Heart left ventricle (tissue), 16 donors: ENCODE measurements at regions not wholly inside any gene's neighbourhood (a gene's known extent, or its start where the extent isn't known, plus 50 kb on each side); places are given as distances from the start of the nearest gene placed in this dataset.
"Not testable (repeated sequence)": the region's sequence is repeated elsewhere in the genome, so short reads cannot be mapped to it uniquely, and the experiment has no call there.

Source experiments
- ATAC-seq, 4 donors: fragments of 200-7000 bp; cut with Tn5 transposase; one replicate each; pipeline ENCODE4 v1.9.1; 2020 to 2022; ENCODE audit warnings: moderate library complexity in 4 of 4, mild to moderate bottlenecking in 3 of 4, moderate number of reproducible peaks in 1 of 4
- DNase-seq, 5 donors: peaks; one replicate each; pipeline ENCODE4 v3.0.0-alpha.2; 2020
- H3K27ac ChIP-seq, 12 donors: fragments of 200-600 bp; sonication (generic) in 4 of 12; one replicate each; pipeline versions ENCODE4 v1.5.0 to v1.8.0; 2016 to 2022; ENCODE audit warnings: mild to moderate bottlenecking in 2 of 12
- H3K27me3 ChIP-seq, 9 donors: fragments of 200-600 bp; sonication (generic) in 2 of 9; one replicate each; pipeline versions ENCODE4 v1.5.1 to v1.8.0; 2016 to 2022; ENCODE audit warnings: mild to moderate bottlenecking in 3 of 9
- H3K36me3 ChIP-seq, 9 donors: fragments of 200-600 bp; sonication (generic) in 2 of 9; one replicate each; pipeline versions ENCODE4 v1.5.0 to v1.8.0; 2018 to 2022; ENCODE audit warnings: mild to moderate bottlenecking in 2 of 9
- H3K4me1 ChIP-seq, 12 donors: fragments of 200-600 bp; sonication (generic) in 4 of 12; one replicate each; pipeline versions ENCODE4 v1.5.0 to v1.8.0; 2016 to 2022; ENCODE audit warnings: mild to moderate bottlenecking in 3 of 12
- H3K4me3 ChIP-seq, 12 donors: fragments of 200-600 bp; sonication (generic) in 4 of 12; one replicate each; pipeline versions ENCODE4 v1.5.0 to v1.8.0; 2017 to 2022; ENCODE audit warnings: mild to moderate bottlenecking in 9 of 12, moderate library complexity in 4 of 12
- H3K9me3 ChIP-seq, 12 donors: fragments of 200-600 bp; sonication (generic) in 4 of 12; one replicate each; pipeline versions ENCODE4 v1.5.0 to v1.8.0; 2016 to 2022; ENCODE audit warnings: mild to moderate bottlenecking in 1 of 12
- POLR2A ChIP-seq, 2 donors: fragments of 450-650 bp; IDR thresholded peaks; one replicate each; pipeline ENCODE4 v1.6.1; 2017; ENCODE audit warnings: antibody characterized with exemption in 2 of 2, mild to moderate bottlenecking in 2 of 2, moderate library complexity in 2 of 2
- WGBS, 4 donors: extraction: QIAGEN DNeasy Blood & Tissue Kit in 2 of 4; methylation state at CpG; one replicate each; pipeline versions ENCODE4 v1.1.5 to v1.1.7; 2013 to 2018; 5-methylcytosine and 5-hydroxymethylcytosine counted together
- intact Hi-C, 10 donors: fragments of 100-400 bp; cut with DNase I; formaldehyde crosslinking; loops; one replicate each; pipeline versions ENCODE4 v1.11.1 to v1.14.2; 2022
- TF ChIP-seq, protein P1 (sequence below), 12 donors: fragments of 200-600 bp; sonication (generic) in 4 of 12; IDR thresholded peaks; one replicate each; pipeline versions ENCODE4 v1.5.0 to v1.8.0; 2018 to 2022; ENCODE audit warnings: antibody characterized with exemption in 12 of 12, mild to moderate bottlenecking in 5 of 12
- donor health status: ischemic (EF 13 %, LVEDD 7.1; RV severe dilation, severe dysfunction).
- donor health status: healthy with polysubstance abuse.
- donor health status: DM: no; HTN: yes; CAD: no.
- donor health status: DM: no; HTN: no; CAD: no.
- donor health status: ischemic (EF 25% LVEDD 6.9; RV normal size, moderate dysfunction).
- donor health status: ischemic (EF 25% LVEDD 5.7; RV mildly dilated, moderate dysfunction).
- donor health status: healthy.
- donor health status: DM: yes; HTN: yes; CAD: no.
- donor health status: ischemic (EF 35%, LVEDD 5.7; RV mildly dilated, moderate dysfunction).
- donor health status: nonischemic (EF 11% LVEDD 7.7; RV severe dilation, severe dysfunction).
- donor health status: DM: yes; HTN: yes; CAD: no.
- donor health status: PGD.
- donor health status: ischemic (EF 29% LVEDD 5.4; RV normal size, mild dysfunction).
- donor health status: nonischemic (EF 23%, LVEDD 6.1; RV moderate dilation, normal function).

GRCh38 chr14:46574221-46574977 is 77.2 kb downstream of the RPL10L start:
- no peak for ATAC-seq
- WGBS, 4 donors = 68 to 73% (median 70%) methylated on average over 3 of the region's 3 CpGs
- Histone ChIP-seq H3K9me3 (peaks cover 0 to 4% (median 0%) of the 10 kb centered on the region in 12 donors), H3K27me3 (no peaks in the 10 kb centered on the region), H3K36me3 (no peaks in the 10 kb centered on the region), H3K4me1 (no peaks in the 10 kb centered on the region), H3K4me3 (no peak overlapping the region), H3K27ac (no peak overlapping the region)
- no peak for TF ChIP-seq POLR2A (IDR thresholded peaks at IDR 0.05)
- TF ChIP-seq, protein P1, sequence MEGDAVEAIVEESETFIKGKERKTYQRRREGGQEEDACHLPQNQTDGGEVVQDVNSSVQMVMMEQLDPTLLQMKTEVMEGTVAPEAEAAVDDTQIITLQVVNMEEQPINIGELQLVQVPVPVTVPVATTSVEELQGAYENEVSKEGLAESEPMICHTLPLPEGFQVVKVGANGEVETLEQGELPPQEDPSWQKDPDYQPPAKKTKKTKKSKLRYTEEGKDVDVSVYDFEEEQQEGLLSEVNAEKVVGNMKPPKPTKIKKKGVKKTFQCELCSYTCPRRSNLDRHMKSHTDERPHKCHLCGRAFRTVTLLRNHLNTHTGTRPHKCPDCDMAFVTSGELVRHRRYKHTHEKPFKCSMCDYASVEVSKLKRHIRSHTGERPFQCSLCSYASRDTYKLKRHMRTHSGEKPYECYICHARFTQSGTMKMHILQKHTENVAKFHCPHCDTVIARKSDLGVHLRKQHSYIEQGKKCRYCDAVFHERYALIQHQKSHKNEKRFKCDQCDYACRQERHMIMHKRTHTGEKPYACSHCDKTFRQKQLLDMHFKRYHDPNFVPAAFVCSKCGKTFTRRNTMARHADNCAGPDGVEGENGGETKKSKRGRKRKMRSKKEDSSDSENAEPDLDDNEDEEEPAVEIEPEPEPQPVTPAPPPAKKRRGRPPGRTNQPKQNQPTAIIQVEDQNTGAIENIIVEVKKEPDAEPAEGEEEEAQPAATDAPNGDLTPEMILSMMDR (IDR thresholded peaks at IDR 0.05) = no peak
- intact Hi-C loops = no loop called here
- no peak for DNase-seq

DNA sequence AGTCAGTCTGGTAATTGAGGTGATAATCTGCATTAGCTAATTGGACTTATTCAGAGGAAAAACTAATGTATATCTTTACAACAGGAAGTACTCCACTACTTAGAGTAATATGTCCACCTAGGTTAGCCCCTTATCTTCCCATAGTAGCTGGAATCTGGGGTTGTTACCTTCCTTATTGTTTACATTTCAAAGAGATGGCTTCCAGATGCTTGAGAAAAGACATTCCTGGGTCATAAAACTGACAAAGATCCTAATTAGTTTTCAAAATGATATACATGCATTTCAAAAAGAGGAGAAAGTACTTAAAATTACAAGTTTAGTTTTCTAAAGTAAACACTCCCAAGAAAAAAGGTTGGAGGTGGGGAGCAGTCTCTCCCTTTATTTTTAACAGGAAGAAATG is 78.1 kb downstream of the RPL10L start:
- peaks cover 0 to 6% (median 0%) of the 10 kb centered on the region in 12 donors for H3K9me3 ChIP-seq
- no peak overlapping the region for H3K27ac ChIP-seq
- no peak for TF ChIP-seq POLR2A (IDR thresholded peaks at IDR 0.05)
- TF ChIP-seq, protein P1 (IDR thresholded peaks at IDR 0.05) = no peak
- intact Hi-C loops = no loop called here
- DNase-seq (no peak), ATAC-seq (no peak)
- no peaks in the 10 kb centered on the region for H3K4me1 ChIP-seq
- H3K4me3 ChIP-seq = no peak overlapping the region
- H3K27me3 ChIP-seq = no peaks in the 10 kb centered on the region
- no peaks in the 10 kb centered on the region for H3K36me3 ChIP-seq

- intact Hi-C loops = no loop called here
- WGBS, 4 donors = 72 to 81% (median 77%) methylated on average over 2 of the region's 2 CpGs
- Histone ChIP-seq H3K4me3 (no peak overlapping the region), H3K4me1 (no peaks in the 10 kb centered on the region), H3K36me3 (no peaks in the 10 kb centered on the region), H3K9me3 (peaks cover 0 to 14% (median 0%) of the 10 kb centered on the region in 12 donors), H3K27ac (no peak overlapping the region), H3K27me3 (no peaks in the 10 kb centered on the region)
- ATAC-seq = no peak
- no peak for TF ChIP-seq POLR2A (IDR thresholded peaks at IDR 0.05)
- TF ChIP-seq, protein P1 (IDR thresholded peaks at IDR 0.05) = no peak
- DNase-seq = no peak
Measured at GRCh38 chr14:46571970-46572369, 79.6 kb downstream of the RPL10L start.

GRCh38 chr14:46568161-46568560 is 83.4 kb downstream of the RPL10L start:
- H3K36me3 ChIP-seq = not testable (repeated sequence)

DNA sequence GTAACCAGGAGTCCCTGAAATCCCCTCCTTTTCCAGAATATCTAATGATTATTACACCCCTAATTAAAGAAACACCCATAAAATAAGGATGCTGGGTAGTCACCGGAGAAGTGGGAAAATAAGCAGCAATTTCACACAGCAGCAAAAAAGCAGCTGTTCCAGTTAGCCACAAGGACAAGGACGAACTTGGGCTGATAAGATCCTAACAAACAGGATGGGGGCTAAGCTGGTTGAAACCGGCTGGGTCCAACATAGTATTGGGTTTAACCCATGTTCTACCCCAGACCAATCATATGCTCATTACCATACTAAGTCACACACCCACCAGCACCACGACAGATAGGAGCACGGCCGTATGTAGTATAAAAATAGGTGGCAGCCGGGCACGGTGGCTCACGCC is 100.7 kb downstream of the RPL10L start:
- H3K4me1 ChIP-seq = no peaks in the 10 kb centered on the region

More at GRCh38 chr14:46568161-46568560, 83.4 kb downstream of the RPL10L start:
- intact Hi-C loops, ATAC-seq, H3K27ac ChIP-seq, H3K4me1 ChIP-seq, H3K4me3 ChIP-seq, DNase-seq, H3K27me3 ChIP-seq: not testable (repeated sequence)
- H3K9me3 ChIP-seq = peaks cover 0 to 14% (median 0%) of the 10 kb centered on the region in 12 donors
- 76 to 89% (median 81%) methylated on average over 1 of the region's 1 CpG for WGBS, 4 donors

More for the DNA sequence above, 100.7 kb downstream of the RPL10L start:
- TF ChIP-seq, protein P1 (IDR thresholded peaks at IDR 0.05) = no peak
- no peak for TF ChIP-seq POLR2A (IDR thresholded peaks at IDR 0.05)
- H3K36me3 ChIP-seq = no peaks in the 10 kb centered on the region
- H3K27ac ChIP-seq = no peak overlapping the region
- H3K4me3 ChIP-seq = no peak overlapping the region
- ATAC-seq = no peak
- H3K9me3 ChIP-seq = peaks cover 0 to 24% (median 2%) of the 10 kb centered on the region in 12 donors
- 79 to 83% (median 82%) methylated on average over 8 to 9 of the region's 9 CpGs for WGBS, 4 donors
- intact Hi-C loops = no loop called here
- H3K27me3 ChIP-seq = no peaks in the 10 kb centered on the region
- DNase-seq = no peak
